Lower leg skin (tissue), 4 donors: ENCODE measurements at regions not wholly inside any gene's neighbourhood (a gene's known extent, or its start where the extent isn't known, plus 50 kb on each side); places are given as distances from the start of the nearest gene placed in this dataset.

Experiments
- DNase-seq, 2 donors: peaks; one replicate each; pipeline ENCODE4 v3.0.0-alpha.2; 2019; ENCODE audit warnings: low spot score in 2 of 2
- H3K4me3 ChIP-seq: fragments of 200-600 bp; sonication (generic); 2 replicates; pipeline ENCODE4 v1.5.1; 2017; ENCODE audit warnings: mild to moderate bottlenecking, low read depth; ENCODE audit not compliant: poor library complexity, severe bottlenecking
- CTCF ChIP-seq, 3 donors: fragments of 450-650 bp; IDR thresholded peaks; one replicate each; pipeline ENCODE4 v1.5.1; 2016; ENCODE audit warnings: antibody characterized with exemption in 3 of 3, mild to moderate bottlenecking in 3 of 3, moderate library complexity in 2 of 3
- POLR2A ChIP-seq, 2 donors: fragments of 450-650 bp; IDR thresholded peaks; one replicate each; pipeline ENCODE4 v1.6.1; 2016 to 2017; ENCODE audit warnings: antibody characterized with exemption in 2 of 2, mild to moderate bottlenecking in 1 of 2, moderate library complexity in 1 of 2
- WGBS, 2 donors: methylation state at CpG; one replicate each; pipeline ENCODE4 v1.1.5; 2018; 5-methylcytosine and 5-hydroxymethylcytosine counted together
- intact Hi-C: fragments of 100-400 bp; cut with DNase I; formaldehyde crosslinking; loops from one replicate; pipeline ENCODE4 v1.15.0; 2023; ENCODE audit warnings: low total_unique reads

GRCh38 chr16:63527404-63527803 lies 1491.2 kb upstream of the CDH8 start:
- TF ChIP-seq CTCF (IDR thresholded peaks at IDR 0.05) = no peak
- no peak for TF ChIP-seq POLR2A (IDR thresholded peaks at IDR 0.05)
- whole genome bisulfite sequencing, 2 donors = 78 to 80% methylated on average over 3 of the region's 3 CpGs
- intact Hi-C loops = no loop called here
- no peak overlapping the region for H3K4me3 ChIP-seq
- no peak for DNase-seq

- TF ChIP-seq POLR2A (IDR thresholded peaks at IDR 0.05) = no peak
- TF ChIP-seq CTCF (IDR thresholded peaks at IDR 0.05) = no peak
Observed at GRCh38 chr16:63516394-63516793, 1480.2 kb upstream of the CDH8 start.

GRCh38 chr16:63512910-63513309 lies 1476.7 kb upstream of the CDH8 start:
- intact Hi-C loops = no loop called here
- no peak for TF ChIP-seq POLR2A (IDR thresholded peaks at IDR 0.05)
- no peak for TF ChIP-seq CTCF (IDR thresholded peaks at IDR 0.05)

More at GRCh38 chr16:63516394-63516793, 1480.2 kb upstream of the CDH8 start:
- DNase-seq = no peak
- 49 to 63% methylated on average over 4 of the region's 4 CpGs for WGBS, 2 donors
- intact Hi-C loops = no loop called here
- no peak overlapping the region for H3K4me3 ChIP-seq

GRCh38 chr16:63497408-63497807 lies 1461.2 kb upstream of the CDH8 start:
- WGBS, 2 donors = 63 to 66% methylated on average over 2 of the region's 2 CpGs
- no peak for DNase-seq
- intact Hi-C loops = no loop called here

More at GRCh38 chr16:63512910-63513309, 1476.7 kb upstream of the CDH8 start:
- no peak overlapping the region for H3K4me3 ChIP-seq
- DNase-seq = no peak
- 72 to 73% methylated on average over 1 of the region's 1 CpG for WGBS, 2 donors

GRCh38 chr16:63496282-63496681 lies 1460.0 kb upstream of the CDH8 start:
- DNase-seq = no peak
- WGBS, 2 donors = 57 to 67% methylated on average over 1 of the region's 1 CpG
- H3K4me3 ChIP-seq = no peak overlapping the region

More at GRCh38 chr16:63497408-63497807, 1461.2 kb upstream of the CDH8 start:
- no peak overlapping the region for H3K4me3 ChIP-seq
- TF ChIP-seq POLR2A (IDR thresholded peaks at IDR 0.05) = no peak
- TF ChIP-seq CTCF (IDR thresholded peaks at IDR 0.05) = no peak

More at GRCh38 chr16:63496282-63496681, 1460.0 kb upstream of the CDH8 start:
- intact Hi-C loops = no loop called here
- TF ChIP-seq CTCF (IDR thresholded peaks at IDR 0.05) = no peak
- no peak for TF ChIP-seq POLR2A (IDR thresholded peaks at IDR 0.05)
